ENCODE measurements at regions not wholly inside any gene's neighbourhood (a gene's known extent, or its start where the extent isn't known, plus 50 kb on each side); places are given as distances from the start of the nearest gene placed in this dataset.

DNA sequence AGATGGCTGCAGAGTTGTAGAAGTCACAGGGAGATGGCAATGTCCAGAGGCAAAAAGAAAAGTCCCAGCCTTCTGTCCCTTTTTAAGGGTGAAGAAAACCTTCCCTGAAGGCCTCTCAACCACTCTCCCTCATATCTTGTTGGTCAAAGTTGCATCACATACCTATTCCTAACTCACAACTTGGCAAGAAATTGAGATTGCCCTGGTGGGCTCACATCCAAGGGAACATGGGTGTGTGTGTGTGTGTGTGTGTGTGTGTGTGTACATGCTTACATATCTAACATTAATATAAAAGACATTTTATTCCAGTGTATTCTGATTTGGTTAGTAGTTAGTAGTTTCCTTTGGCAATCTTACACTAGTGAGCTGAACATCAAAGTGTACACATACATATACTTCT, 144.3 kb upstream of the SALL4 start:
- TF ChIP-seq CTCF (IDR thresholded peaks at IDR 0.05; ENCODE audit: poor library complexity, severe bottlenecking): no peak
- no peak for TF ChIP-seq EZH2 (IDR thresholded peaks at IDR 0.05; ENCODE audit: borderline replicate concordance, insufficient read depth, low read length, poor library complexity, severe bottlenecking)
- TF ChIP-seq POLR2AphosphoS5 (IDR thresholded peaks at IDR 0.05): no peak
- TF ChIP-seq, protein P1, sequence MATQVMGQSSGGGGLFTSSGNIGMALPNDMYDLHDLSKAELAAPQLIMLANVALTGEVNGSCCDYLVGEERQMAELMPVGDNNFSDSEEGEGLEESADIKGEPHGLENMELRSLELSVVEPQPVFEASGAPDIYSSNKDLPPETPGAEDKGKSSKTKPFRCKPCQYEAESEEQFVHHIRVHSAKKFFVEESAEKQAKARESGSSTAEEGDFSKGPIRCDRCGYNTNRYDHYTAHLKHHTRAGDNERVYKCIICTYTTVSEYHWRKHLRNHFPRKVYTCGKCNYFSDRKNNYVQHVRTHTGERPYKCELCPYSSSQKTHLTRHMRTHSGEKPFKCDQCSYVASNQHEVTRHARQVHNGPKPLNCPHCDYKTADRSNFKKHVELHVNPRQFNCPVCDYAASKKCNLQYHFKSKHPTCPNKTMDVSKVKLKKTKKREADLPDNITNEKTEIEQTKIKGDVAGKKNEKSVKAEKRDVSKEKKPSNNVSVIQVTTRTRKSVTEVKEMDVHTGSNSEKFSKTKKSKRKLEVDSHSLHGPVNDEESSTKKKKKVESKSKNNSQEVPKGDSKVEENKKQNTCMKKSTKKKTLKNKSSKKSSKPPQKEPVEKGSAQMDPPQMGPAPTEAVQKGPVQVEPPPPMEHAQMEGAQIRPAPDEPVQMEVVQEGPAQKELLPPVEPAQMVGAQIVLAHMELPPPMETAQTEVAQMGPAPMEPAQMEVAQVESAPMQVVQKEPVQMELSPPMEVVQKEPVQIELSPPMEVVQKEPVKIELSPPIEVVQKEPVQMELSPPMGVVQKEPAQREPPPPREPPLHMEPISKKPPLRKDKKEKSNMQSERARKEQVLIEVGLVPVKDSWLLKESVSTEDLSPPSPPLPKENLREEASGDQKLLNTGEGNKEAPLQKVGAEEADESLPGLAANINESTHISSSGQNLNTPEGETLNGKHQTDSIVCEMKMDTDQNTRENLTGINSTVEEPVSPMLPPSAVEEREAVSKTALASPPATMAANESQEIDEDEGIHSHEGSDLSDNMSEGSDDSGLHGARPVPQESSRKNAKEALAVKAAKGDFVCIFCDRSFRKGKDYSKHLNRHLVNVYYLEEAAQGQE (IDR thresholded peaks at IDR 0.05; ENCODE audit: borderline replicate concordance): no peak

All from neural cell (in vitro differentiated cells).